Stimulated activated CD4-positive, alpha-beta T cell treated with anti-CD3 and anti-CD28 coated beads, Interleukin-4, amount 100 ng/mL, for 24 hours (primary cell): ENCODE measurements at regions not wholly inside any gene's neighbourhood (a gene's known extent, or its start where the extent isn't known, plus 50 kb on each side); places are given as distances from the start of the nearest gene placed in this dataset.

Experiments used
- DNase-seq: peaks from one replicate; pipeline ENCODE4 v3.0.0-alpha.2; 2020

DNA sequence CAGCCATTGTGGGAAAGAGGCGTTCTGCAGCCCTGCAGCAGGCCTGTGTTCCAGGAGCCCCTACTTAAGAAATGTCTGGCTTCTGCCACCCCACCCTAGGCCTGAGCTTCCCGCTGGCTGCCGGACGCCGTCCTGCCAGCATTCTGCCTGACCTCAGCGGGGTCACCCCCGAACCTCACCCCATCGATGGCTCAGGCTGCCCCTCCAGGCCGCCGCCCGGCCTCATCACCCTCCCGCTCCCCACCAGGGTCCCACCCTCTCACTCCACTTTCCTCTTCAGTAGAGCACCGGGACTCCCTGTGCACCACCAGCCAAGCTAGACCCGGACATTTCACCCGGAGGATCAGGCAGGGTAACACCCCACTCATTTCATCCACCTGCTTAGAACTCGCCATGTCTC, 73.6 kb upstream of the SALL3 start:
- no peak for DNase-seq

DNA sequence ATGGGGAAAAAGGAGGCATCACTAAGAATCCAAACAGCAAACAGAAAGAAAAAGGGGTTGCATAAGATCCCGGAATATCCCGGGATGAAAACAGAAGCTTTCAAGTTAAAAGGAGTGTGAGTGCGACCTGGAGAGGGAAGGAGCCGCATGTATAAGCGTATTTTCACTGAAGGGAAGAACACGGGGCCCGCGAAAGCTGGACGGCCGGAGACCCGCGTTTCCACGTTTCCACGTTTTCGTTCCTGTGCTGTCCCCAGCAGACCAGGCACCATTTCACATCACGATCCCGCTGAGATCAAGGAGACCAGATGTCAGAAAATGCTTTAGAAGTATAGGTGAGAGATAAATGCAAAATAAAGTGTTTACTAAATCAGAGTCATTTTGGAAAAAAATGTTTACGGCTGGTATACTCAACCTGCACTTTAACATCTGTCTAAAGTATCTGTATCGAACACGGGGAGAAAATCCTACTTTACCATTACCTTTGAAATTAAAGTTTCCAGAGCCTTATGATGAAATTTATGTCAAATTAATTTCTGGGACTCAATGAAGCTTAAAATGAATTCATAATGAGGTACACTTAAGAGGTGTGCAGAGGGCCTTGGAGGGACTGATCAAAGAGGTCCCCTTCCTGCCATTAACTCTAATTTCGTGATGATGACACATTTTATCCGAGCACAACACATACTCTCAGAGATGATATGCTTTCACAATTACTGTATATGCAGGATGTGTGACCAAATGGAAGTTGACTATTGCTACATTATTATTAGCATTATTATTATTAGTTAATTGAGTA, 71.0 kb upstream of the SALL3 start:
- no peak for DNase-seq

GRCh38 chr18:78911751-78912283, 67.8 kb upstream of the SALL3 start:
- DNase-seq: no peak

- DNase-seq: no peak
Measured at GRCh38 chr18:78912336-78912735, 67.3 kb upstream of the SALL3 start.

DNA sequence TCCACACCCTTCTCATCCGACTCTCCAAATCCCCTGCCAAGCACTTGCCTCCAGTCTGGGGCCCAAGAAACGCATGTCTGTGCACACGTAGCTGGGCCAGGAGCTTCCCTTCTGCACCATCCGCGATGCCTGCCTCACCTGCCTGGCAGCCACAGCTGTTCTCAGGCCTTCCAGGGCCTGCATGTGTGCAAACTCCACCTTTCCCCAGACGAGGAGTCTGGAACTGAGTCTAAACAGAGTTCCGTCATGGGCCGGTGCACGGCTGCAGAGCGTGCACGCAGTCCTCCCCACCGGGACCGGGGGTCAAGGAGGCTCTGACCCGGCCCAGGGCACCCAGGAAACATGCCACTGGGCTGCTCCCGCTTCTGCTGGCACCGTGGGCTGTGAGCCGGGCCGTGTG, 66.8 kb upstream of the SALL3 start:
- no peak for DNase-seq

DNA sequence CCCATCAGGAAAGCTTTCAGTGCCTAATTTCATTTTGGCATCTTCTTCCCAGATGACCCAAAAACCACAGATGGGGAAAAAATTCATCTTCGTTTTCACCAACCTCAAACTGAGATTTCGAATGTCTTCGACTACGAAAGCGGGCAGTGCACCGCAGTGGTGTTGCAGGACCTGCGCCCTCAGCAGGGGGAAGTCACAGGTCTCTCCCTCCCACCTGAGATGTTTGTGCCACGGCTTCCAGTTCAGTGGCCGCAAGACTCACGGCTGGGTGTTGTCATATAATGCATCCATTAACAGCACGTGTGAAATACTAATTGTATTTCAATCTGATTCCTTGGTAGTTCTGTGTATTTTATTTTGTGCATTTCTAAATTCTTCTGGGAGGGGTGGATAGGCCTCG, 66.2 kb upstream of the SALL3 start:
- no peak for DNase-seq

DNA sequence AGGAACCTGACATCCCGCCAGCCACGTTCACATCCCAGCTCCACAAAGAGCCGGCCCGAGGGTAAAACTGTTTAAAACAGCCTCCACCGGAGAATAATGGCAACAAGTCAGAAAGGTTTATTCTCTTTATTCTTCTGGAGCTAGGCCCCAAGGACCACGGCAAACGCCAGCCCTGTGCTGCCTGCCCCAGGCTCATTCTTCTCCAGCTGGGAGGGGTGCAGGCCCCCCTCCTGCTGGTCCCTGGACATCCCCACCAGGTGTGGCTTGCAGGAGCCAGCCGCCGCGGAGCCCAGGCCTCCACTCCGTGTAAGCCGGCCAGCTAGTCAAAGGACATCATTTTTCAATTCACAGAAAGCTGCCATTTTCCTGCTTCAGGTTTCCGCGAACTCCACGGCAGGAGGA, 65.8 kb upstream of the SALL3 start:
- DNase-seq: no peak

GRCh38 chr18:78914249-78914935, 65.2 kb upstream of the SALL3 start:
- DNase-seq: no peak

DNA sequence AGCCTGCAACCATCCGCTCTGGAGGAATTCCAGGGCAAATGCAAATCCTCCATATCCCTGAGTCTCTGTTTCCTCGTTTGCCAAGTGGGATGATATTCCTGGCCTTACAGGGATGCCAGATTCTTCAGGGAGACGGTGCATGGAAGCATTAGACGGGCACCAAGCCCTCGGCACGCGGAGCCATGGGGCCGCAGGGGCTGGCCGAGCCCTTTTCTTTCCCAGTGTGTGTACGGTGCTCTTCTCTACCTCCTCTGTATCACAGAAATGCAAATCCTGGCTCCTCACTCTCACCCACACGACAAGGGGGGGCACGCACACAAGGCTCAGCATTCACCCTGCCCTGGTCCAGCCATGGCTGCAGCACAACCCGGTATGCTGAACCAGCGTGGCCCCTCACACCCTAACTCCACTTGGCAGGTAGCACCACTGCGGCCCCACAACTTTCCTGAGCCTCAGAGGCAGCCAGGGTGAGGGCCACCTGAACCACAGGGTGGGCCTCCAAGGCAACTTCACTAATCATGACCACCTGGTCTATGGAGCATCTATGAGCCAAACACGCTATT, 64.1 kb upstream of the SALL3 start:
- DNase-seq: no peak

DNA sequence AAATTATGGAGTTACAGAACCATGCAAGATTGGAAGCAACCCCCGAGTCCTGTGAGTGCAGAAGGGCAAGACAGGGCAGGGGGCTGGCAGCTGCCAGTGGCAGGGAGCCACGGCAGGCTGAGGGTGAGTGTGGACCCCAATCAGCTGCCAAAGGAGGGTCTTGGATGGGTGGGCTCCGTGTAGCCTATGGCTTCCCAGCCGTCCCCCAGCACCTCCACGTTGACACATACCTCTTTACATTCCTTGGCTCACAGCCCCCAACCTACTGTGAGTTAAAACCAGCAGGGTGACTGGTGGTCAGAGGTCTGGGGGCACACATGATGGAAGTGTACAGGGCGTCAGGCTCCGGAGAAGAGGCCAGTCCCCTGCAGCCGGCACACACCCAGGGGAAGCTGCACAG, 60.9 kb upstream of the SALL3 start:
- no peak for DNase-seq

DNA sequence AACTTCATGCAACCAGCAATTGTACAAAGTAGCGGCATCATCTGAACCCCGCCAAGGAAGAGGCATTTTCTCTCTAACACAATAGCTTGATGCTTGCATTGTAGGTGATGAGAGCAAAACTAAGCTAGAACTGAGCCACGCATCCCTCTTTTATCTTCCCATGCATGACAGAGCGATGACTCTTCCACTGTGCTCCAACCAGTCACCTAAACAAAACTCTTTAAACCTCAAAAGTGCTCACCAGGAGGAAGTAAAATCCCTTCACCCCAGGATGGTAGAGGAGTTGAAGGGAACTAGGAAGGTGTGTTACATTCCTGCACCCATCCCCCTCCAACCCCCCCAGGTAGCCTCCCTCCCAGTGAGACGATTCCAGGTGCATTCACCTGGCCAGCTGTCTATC, 59.7 kb upstream of the SALL3 start:
- DNase-seq: no peak

- DNase-seq: no peak
Measured at GRCh38 chr18:78920456-78921138, 59.0 kb upstream of the SALL3 start.

- DNase-seq: no peak
Measured at GRCh38 chr18:78922856-78923255, 56.8 kb upstream of the SALL3 start.

- no peak for DNase-seq
Measured at GRCh38 chr18:78924301-78924700, 55.3 kb upstream of the SALL3 start.

DNA sequence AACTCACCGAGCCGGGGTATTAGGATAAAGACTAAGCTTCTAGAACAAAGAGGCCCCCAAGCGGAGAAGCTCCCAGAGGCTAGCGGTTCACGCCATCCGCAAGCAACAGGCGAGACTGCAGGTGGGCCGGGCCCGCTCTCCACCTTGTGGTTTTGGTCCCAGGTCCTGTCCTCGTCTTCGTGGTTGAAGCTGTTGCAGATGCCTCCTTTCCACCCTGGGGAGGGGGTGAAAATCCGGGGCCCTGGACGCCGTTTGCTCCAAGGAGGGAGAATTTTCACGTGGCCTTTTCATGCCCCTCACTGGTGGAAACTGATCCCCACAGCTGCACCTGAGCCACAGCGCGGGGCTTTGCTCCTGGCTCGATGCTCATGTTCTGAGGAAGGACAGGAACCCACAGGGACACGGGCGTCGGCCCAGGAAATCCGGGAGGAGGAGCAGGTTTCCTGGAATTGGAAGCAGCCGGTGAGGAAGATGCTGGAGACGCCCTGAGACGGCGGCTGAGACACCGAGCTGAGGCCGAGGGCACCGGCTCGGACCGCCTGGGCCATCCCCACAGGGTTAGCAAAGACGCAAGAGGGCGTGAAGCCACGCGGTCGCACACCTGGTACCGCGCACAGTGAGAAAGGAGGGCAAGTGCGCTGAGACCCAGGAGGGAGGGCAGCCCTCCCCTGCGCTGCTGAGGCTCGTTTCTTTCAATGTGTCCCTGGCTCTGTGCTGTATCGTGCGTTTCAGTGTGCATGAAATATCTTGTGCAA, 54.7 kb upstream of the SALL3 start:
- no peak for DNase-seq

DNA sequence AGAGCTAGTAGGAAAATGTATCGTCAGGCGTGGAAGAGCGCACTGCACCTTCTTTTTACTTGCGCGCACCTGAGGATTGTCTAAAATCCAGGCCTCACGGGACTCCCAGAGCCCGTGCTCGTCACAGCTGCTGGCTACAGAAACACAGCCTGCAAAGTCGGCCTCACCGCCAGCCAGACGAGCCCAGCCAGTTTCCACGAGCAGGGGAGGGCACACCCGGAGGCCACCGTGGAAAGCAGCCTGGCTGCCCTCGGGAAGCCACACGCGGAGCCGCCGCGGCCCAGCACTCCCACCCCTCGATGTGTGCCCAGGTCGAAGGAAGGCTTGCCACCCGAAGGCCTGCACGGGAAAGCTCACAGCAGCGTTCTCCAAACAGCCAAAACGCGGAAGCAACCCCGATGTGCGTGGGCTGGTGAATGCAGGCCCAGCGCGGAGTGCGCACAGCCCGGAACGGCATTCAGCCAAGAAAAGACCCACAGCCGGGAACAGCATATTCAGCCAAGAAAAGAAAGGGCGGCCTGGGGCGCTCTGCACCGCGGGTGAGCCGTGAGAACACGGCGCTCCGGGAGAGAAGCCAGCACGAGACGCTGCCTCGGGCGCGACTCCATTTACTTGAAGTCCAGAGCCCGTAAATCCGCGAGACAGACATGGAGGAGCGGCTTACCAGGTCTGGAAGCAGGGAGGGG, 53.9 kb upstream of the SALL3 start:
- DNase-seq: no peak

DNA sequence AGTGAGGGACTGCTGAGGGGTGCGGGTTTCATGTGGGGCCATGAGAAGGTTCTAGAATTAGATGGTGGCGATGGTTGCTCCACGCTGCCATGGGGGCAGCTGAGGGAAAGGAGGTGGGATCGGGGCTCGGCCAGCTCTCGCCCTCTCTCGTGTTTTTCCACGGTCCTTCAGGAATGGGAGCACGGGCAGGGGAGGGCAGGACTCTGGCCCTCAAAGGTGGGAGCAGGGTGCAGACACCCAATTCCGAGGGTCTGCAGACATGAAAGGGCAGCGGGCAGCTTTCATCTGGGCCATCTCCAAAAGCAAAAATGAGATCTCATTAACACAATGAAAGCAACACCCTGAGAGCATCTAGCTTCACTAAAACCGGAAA, 53.4 kb upstream of the SALL3 start:
- DNase-seq: no peak

GRCh38 chr18:78927156-78927555, 52.5 kb upstream of the SALL3 start:
- no peak for DNase-seq

DNA sequence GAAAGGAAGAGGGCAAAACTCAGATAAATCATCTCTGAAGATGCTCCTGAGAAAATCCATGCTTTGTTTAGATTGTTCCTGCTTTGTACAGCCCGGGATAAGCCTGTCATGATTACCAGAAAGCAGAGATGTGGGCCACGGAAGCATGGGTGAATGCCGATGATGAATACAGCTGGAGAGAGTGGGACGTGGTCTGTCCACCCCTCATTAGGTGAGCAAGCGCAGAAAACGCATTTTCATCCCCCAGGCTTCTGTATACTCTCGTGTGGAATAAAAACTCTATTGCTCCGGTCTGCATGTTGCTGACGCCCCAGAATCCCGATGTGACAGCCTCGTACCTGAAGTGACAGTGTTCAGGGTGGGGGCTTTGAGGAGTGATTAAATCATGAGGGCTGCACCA, 52.0 kb upstream of the SALL3 start:
- no peak for DNase-seq

GRCh38 chr18:78928076-78928475, 51.5 kb upstream of the SALL3 start:
- no peak for DNase-seq

- no peak for DNase-seq
Measured at GRCh38 chr18:78929516-78929915, 50.1 kb upstream of the SALL3 start.
